Uterus (tissue), 2 donors: ENCODE measurements at regions not wholly inside any gene's neighbourhood (a gene's known extent, or its start where the extent isn't known, plus 50 kb on each side); places are given as distances from the start of the nearest gene placed in this dataset.

Experiments used
- POLR2A ChIP-seq, 2 donors: fragments of 450-650 bp; IDR thresholded peaks; one replicate each; pipeline ENCODE4 v1.6.1; 2016; ENCODE audit warnings: antibody characterized with exemption in 2 of 2, mild to moderate bottlenecking in 1 of 2, moderate library complexity in 1 of 2
- TF ChIP-seq, protein P1 (sequence below), 4 experiments: fragments of 200-600 bp in 2 of 4; fragments of 450-650 bp in 2 of 4; sonication (generic) in 2 of 4; IDR thresholded peaks; one replicate each; pipeline ENCODE4 v1.5.1; 2016 to 2019; ENCODE audit warnings: antibody characterized with exemption in 4 of 4, mild to moderate bottlenecking in 2 of 4, moderate library complexity in 1 of 4

GRCh38 chr1:55568732-55569131, 353.6 kb upstream of the USP24 start:
- TF ChIP-seq, protein P1, sequence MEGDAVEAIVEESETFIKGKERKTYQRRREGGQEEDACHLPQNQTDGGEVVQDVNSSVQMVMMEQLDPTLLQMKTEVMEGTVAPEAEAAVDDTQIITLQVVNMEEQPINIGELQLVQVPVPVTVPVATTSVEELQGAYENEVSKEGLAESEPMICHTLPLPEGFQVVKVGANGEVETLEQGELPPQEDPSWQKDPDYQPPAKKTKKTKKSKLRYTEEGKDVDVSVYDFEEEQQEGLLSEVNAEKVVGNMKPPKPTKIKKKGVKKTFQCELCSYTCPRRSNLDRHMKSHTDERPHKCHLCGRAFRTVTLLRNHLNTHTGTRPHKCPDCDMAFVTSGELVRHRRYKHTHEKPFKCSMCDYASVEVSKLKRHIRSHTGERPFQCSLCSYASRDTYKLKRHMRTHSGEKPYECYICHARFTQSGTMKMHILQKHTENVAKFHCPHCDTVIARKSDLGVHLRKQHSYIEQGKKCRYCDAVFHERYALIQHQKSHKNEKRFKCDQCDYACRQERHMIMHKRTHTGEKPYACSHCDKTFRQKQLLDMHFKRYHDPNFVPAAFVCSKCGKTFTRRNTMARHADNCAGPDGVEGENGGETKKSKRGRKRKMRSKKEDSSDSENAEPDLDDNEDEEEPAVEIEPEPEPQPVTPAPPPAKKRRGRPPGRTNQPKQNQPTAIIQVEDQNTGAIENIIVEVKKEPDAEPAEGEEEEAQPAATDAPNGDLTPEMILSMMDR (IDR thresholded peaks at IDR 0.05), result no peak
- TF ChIP-seq POLR2A (IDR thresholded peaks at IDR 0.05), result no peak
